Esophagus squamous epithelium (tissue), 5 donors: ENCODE measurements at regions not wholly inside any gene's neighbourhood (a gene's known extent, or its start where the extent isn't known, plus 50 kb on each side); places are given as distances from the start of the nearest gene placed in this dataset.

Experiments used
- DNase-seq: peaks from one replicate; lab custom pipeline; 2025; lab: John Stamatoyannopoulos, UW
- H3K27ac ChIP-seq, 4 donors: fragments of 200-600 bp; sonication (generic); one replicate each; pipeline ENCODE4 v1.5.1; 2016 to 2019; ENCODE audit warnings: mild to moderate bottlenecking in 1 of 4
- H3K27me3 ChIP-seq, 4 donors: fragments of 200-600 bp; sonication (generic); 1 replicate in 3 of 4; 2 replicates in 1 of 4; pipeline versions ENCODE4 v1.5.1 to v1.6.0; 2017 to 2021; ENCODE audit warnings: antibody characterized with exemption in 1 of 4
- H3K36me3 ChIP-seq, 3 donors: fragments of 200-600 bp; sonication (generic); one replicate each; pipeline ENCODE4 v1.5.1; 2016 to 2019
- H3K4me1 ChIP-seq, 3 donors: fragments of 200-600 bp; sonication (generic); one replicate each; pipeline ENCODE4 v1.5.1; 2017 to 2019
- H3K4me3 ChIP-seq, 4 donors: fragments of 200-600 bp; sonication (generic); 1 replicate in 3 of 4; 2 replicates in 1 of 4; pipeline ENCODE4 v1.5.1; 2016 to 2019; ENCODE audit warnings: mild to moderate bottlenecking in 2 of 4, moderate library complexity in 1 of 4
- H3K9me3 ChIP-seq, 3 donors: fragments of 200-600 bp; sonication (generic); one replicate each; pipeline ENCODE4 v1.5.1; 2016 to 2019
- POLR2A ChIP-seq, 4 donors: fragments of 450-650 bp; IDR thresholded peaks; one replicate each; pipeline ENCODE4 v1.6.1; 2017; ENCODE audit warnings: antibody characterized with exemption in 4 of 4, mild to moderate bottlenecking in 4 of 4, moderate library complexity in 3 of 4
- WGBS, 2 donors: methylation state at CpG; one replicate each; pipeline ENCODE4 v1.1.5; 2018; 5-methylcytosine and 5-hydroxymethylcytosine counted together
- intact Hi-C: fragments of 100-400 bp; cut with DNase I; formaldehyde crosslinking; loops from one replicate; pipeline ENCODE4 v1.15.0; 2022
- TF ChIP-seq, protein P1 (sequence below), 6 experiments: fragments of 450-650 bp in 4 of 6; fragments of 200-600 bp in 2 of 6; sonication (generic) in 2 of 6; IDR thresholded peaks; one replicate each; pipeline ENCODE4 v1.5.1; 2016 to 2019; ENCODE audit warnings: antibody characterized with exemption in 6 of 6, mild to moderate bottlenecking in 4 of 6, moderate library complexity in 4 of 6
- donor health status: DM: yes; HTN: yes; CAD: no.

DNA sequence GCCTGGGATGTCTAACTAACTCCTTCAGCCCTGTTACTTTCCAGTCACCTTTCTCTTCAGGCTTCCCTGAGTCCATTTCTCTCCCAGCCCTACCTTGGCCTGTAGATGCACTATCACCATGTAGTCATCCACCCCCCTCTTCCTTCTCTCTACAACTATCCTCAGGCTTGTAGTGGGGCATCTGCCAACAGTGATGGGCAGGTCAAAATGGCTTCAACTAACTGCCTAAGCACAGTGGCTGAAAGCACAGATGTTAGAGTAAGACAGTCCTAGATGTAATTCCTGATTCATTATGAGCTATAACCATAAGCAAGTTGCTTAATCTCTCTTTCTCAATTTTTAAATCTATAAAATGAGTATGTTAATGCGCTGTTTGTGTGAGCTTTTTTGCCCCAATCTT lies 133.6 kb upstream of the NAV3 start:
- no peak for TF ChIP-seq POLR2A (IDR thresholded peaks at IDR 0.05)
- TF ChIP-seq, protein P1, sequence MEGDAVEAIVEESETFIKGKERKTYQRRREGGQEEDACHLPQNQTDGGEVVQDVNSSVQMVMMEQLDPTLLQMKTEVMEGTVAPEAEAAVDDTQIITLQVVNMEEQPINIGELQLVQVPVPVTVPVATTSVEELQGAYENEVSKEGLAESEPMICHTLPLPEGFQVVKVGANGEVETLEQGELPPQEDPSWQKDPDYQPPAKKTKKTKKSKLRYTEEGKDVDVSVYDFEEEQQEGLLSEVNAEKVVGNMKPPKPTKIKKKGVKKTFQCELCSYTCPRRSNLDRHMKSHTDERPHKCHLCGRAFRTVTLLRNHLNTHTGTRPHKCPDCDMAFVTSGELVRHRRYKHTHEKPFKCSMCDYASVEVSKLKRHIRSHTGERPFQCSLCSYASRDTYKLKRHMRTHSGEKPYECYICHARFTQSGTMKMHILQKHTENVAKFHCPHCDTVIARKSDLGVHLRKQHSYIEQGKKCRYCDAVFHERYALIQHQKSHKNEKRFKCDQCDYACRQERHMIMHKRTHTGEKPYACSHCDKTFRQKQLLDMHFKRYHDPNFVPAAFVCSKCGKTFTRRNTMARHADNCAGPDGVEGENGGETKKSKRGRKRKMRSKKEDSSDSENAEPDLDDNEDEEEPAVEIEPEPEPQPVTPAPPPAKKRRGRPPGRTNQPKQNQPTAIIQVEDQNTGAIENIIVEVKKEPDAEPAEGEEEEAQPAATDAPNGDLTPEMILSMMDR (IDR thresholded peaks at IDR 0.05) = no peak
- no peak for DNase-seq
- 89 to 95% methylated on average over 1 of the region's 1 CpG for WGBS, 2 donors
- no peak overlapping the region for H3K27ac ChIP-seq
- no peaks in the 10 kb centered on the region for H3K4me1 ChIP-seq
- H3K36me3 ChIP-seq = no peaks in the 10 kb centered on the region
- intact Hi-C loops = no loop called here
- H3K4me3 ChIP-seq = no peak overlapping the region
- no peaks in the 10 kb centered on the region for H3K27me3 ChIP-seq
- H3K9me3 ChIP-seq = no peaks in the 10 kb centered on the region

DNA sequence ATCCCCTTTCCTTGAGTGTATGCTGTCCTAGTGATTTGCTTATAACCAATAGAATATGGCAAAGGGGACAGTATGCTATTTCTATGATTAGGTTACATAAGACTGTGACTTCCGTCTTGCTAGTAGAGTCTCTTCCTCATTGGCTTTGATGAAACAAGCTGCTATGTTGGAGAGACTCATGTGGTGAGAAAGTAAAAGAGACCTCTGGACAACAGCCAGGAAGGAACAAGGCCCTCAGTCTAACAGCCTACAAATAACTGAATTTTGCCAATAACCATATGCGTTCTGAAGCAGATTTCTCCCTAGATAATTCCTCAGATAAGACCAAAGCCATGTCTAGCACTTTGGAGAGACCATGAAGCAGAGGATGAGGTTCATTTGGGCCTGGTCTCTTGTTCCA lies 134.5 kb upstream of the NAV3 start:
- intact Hi-C loops = no loop called here
- TF ChIP-seq, protein P1 (IDR thresholded peaks at IDR 0.05) = no peak
- TF ChIP-seq POLR2A (IDR thresholded peaks at IDR 0.05) = no peak
- Histone ChIP-seq H3K4me1 (no peaks in the 10 kb centered on the region), H3K4me3 (no peak overlapping the region), H3K9me3 (no peaks in the 10 kb centered on the region), H3K36me3 (no peaks in the 10 kb centered on the region), H3K27me3 (no peaks in the 10 kb centered on the region), H3K27ac (no peak overlapping the region)
- 65 to 82% methylated on average over 2 of the region's 2 CpGs for WGBS, 2 donors
- no peak for DNase-seq

DNA sequence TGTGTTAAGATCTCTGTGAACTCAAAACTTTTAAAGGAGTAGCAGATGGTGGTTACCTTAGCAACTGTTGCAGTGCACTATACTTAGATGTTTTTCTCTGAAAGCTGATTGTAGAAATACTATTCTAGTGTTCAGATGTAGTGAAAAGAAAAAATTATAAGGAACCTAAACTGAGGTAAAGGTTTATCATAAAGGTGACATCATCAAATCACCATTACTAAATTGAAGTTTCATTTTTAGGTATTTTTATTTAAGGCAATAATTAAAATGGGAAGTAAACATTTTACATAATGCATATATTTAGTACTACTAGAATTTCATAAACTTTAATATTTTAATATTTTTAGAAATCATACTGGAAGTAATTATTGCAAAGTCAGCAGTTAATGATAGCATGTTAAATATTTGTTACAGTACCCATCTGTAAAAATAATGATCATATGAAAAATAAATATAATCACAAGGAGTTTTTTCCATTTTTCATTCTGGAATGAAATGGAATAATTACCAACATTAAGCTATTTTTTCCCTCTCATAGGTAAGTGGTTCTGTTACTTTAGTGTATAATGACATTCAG lies 141.1 kb upstream of the NAV3 start:
- no peak for DNase-seq
- Histone ChIP-seq H3K27me3 (no peaks in the 10 kb centered on the region), H3K27ac (no peak overlapping the region), H3K4me3 (no peak overlapping the region), H3K9me3 (no peaks in the 10 kb centered on the region), H3K4me1 (no peaks in the 10 kb centered on the region), H3K36me3 (no peaks in the 10 kb centered on the region)
- intact Hi-C loops = no loop called here
- TF ChIP-seq, protein P1 (IDR thresholded peaks at IDR 0.05) = no peak
- TF ChIP-seq POLR2A (IDR thresholded peaks at IDR 0.05) = no peak

DNA sequence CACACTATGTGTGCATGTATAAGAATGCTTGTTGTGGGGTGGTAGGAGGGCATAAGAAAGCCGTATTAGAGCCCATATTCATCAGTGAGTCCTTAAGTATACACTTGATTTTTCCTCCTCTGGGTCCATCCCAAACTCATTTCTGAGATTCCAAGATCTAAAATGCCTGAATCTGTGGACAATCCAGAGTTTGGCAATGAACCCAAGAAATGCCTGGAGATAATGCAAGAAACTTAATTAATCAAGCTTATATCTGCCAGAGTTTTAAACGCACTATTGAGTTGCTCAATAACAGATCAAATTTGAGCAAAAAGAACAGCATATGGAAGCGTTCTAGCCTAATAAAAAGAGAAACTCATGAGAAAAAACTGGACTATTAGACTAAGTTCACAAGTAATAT lies 143.4 kb upstream of the NAV3 start:
- H3K36me3 ChIP-seq = no peaks in the 10 kb centered on the region
- no peak overlapping the region for H3K27ac ChIP-seq
- no peaks in the 10 kb centered on the region for H3K9me3 ChIP-seq
- no peak overlapping the region for H3K4me3 ChIP-seq
- WGBS, 2 donors = 23 to 39% methylated on average over 3 of the region's 3 CpGs
- no peaks in the 10 kb centered on the region for H3K27me3 ChIP-seq
- DNase-seq = no peak
- intact Hi-C loops = no loop called here
- TF ChIP-seq POLR2A (IDR thresholded peaks at IDR 0.05) = no peak
- TF ChIP-seq, protein P1 (IDR thresholded peaks at IDR 0.05) = no peak
- H3K4me1 ChIP-seq = no peaks in the 10 kb centered on the region

DNA sequence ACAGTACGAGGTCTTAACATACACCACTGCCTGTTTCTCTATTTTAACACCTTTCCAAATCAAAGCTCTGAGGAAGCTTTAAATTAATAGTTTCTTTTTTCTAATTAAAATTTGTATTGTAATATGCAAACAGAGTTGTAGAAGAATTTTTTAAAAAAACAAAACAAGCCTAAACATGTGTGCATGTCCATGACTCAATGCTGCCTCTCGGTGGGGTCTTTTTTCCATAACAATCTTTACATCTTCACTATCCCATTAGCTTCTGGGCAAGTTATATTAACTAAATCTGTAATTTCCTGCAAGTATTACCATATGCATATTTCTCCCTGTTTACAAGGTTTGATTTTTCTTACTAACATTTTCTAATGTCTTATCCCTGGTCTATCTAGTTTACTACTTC lies 143.9 kb upstream of the NAV3 start:
- Histone ChIP-seq H3K36me3 (no peaks in the 10 kb centered on the region), H3K9me3 (no peaks in the 10 kb centered on the region), H3K27me3 (no peaks in the 10 kb centered on the region), H3K4me1 (no peaks in the 10 kb centered on the region), H3K4me3 (no peak overlapping the region), H3K27ac (no peak overlapping the region)
- intact Hi-C loops = no loop called here
- TF ChIP-seq, protein P1 (IDR thresholded peaks at IDR 0.05) = no peak
- TF ChIP-seq POLR2A (IDR thresholded peaks at IDR 0.05) = no peak
- 58 to 65% methylated on average over 2 of the region's 2 CpGs for WGBS, 2 donors
- no peak for DNase-seq
